Middle frontal gyrus (tissue), 1 donor: ENCODE measurements at regions not wholly inside any gene's neighbourhood (a gene's known extent, or its start where the extent isn't known, plus 50 kb on each side); places are given as distances from the start of the nearest gene placed in this dataset.

Experiments
- DNase-seq: peaks from one replicate; pipeline ENCODE4 v3.0.0-alpha.2; 2015; ENCODE audit warnings: low spot score; ENCODE audit errors: extremely low spot score

DNA sequence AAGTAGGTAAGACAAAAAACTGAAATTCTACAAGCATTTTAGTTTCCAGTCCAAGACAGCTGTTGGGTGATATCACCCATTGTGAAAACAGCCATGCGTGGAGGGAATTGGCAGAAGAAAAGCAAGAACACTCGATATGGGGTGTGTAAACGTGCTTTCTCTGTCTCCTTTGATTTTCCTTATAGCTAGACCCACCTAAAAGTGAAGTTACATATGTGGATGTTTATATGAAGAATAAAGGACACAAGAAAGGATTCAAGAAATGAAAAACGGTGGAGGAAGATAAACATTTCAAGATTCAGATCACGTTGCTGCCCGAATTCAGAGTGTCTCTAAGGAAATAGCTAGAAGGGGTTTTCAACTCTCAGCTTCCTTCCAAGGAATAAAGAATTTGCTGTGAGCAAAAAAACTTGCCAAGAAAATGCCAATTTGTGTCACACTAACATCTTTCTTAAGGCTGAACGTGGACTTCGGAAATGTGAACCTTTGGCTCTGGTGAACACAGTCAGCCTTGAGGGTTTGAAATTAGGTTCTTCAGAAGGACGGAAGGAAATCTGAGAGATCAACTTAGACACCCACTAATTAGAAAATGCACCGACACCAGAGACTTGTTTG, 269.0 kb upstream of the ADAMTS9 start:
- DNase-seq = no peak

DNA sequence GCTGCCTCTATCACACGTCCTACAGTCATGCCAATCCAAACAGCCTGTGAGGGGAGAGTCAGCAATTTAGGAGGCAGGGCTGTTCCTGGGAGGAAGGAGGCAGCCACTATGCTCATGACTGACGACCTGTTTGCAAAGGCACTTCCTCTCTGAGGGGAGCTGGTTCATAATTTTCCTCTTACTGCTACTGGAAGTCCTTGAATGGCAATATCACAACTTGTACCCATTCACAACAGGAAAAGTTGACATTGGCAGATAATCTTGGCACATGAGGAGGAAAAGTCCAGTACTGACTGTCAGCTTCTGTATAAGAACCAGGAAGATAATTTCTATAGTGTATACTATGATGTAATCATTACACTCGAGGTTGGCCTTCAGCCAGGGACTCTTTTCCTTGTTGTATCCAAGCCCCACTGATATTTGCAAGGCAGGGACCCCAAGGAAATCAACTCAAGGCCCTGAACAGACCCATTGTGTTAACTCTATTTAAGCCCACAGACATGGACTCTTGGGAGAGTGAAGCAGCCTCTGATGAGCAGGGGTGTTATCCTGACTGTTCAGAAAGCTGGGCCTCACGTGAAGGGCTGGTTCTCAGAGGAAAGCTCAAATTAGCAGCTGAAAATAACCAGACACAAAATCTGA, 267.3 kb upstream of the ADAMTS9 start:
- no peak for DNase-seq

DNA sequence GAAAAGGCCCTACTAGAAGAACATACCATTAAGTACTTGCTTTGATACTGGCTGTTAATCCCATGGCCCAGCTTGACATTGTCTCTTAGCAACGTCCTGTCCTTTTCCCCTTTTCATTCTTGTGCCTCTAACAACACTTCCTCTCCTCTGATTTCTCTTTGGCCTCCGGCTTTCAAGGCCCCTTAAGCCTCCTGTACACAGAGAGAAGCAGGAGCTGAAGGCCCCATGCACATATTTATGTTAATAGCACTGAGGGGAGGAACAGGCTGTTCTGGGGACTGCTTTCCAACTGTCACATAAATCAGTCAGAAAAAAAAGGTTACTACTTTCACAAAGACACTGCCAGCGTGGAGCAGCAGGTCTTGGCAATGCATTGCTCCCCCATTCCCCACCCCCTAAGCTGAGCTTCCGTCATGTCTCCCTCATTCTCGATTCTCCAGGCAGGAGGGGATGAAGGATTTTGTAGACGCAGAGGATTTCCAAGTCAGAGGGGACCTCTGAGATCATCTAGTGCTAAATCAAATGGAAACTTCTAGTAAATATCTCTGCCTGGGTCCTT, 257.4 kb upstream of the ADAMTS9 start:
- no peak for DNase-seq

DNA sequence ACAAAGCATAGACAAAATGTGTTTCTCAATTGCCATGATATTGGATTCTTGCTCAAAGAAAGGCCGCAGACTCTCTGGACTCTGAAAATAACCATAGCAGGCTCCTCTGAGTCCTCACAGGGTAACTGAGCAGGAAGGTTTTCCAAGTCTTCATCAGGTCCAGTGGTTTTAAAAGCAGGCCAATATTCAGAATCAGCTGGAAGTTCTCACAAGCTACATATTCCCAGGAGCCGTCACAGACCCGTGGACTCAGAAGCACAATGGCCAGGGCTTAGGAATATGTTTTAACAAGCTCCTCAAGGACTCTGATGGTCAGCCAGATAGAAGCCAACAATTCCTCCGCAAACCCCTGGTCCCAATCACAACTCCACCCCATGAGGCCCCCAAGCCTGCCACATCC, 256.1 kb upstream of the ADAMTS9 start:
- no peak for DNase-seq

DNA sequence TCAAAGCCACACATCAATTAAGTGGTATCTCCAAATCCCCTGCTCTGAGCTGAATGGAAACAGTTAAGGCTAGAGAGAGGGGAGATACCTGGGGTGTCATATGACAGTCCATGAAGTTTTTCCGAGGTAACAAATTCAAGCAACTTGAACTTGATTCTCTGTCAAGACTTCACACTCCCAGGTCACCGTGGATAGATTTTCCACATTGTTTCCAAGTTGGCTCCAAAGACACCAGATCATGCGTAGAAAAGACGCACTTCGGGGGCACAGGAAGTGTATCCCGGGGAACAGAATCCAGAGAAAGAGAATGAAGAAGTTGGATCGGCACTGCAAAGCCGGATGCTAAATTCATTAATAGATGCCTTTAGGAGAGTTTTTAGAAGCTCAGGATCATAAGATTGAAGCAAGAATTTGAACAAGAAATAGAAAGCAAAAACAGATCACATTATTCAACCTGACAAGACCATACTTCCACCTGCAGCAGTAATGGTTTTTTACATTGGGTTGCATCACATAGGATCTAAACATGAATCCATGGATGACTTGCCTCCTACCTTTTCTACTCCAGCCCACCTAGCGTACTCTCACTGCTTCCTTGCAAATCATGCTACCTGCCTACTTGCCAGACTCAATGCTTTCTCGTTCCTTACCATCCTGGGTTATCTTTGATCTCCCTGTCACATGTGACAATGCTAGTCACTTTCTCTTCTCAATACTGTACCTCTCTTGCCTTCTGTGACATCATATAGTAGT, 253.0 kb upstream of the ADAMTS9 start:
- DNase-seq = no peak

DNA sequence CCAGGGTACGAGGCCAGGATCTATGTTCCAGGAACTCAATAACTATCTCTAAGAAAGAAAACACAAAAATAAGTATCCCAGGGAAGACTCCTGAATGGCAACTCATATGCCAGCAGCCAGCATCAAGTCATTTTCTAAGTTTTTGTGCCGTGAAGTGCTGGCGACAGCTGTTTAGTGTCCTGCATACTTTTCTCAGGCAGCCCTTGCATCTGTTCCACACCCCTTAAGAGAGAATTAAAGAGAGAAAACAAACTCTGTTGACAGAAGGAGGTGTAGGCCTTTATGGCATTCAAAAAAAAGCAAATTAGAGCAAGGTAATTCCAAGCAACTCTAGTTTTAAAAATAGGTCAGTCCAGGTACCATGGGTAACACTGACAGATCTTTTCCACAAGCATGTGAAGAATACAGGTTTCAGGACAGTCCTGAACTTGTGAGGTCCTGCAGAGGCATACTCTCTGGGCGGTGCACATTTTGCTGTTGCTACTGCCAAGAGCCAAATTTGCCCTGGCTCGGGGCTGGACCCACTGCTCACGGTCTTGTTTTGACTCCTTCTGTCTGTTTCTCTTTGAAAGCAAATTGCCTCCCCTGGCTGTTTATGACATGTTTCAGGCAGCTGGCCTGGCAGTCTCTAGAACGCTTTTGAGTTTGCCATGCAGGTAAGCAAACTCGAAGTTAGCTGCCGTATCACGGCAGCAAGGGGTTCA, 252.1 kb upstream of the ADAMTS9 start:
- no peak for DNase-seq

DNA sequence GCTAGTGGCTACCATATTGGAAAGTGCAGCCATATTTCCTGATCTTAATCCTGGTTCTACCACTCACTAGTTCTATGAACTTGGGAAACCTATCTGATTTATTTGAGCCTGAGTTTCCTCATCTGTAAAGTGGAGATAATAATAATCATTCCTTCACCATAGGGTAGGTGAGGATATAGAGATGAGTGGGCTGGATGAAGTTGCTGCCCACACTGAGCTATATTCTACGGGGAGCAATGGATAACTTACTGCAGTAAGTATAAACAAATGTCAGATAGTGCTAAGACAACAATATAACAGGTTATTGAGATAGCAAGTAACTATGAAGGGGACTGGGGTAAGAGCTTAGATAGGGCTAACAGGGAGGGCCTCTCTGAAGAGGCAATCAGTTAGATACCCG, 251.5 kb upstream of the ADAMTS9 start:
- DNase-seq = no peak

DNA sequence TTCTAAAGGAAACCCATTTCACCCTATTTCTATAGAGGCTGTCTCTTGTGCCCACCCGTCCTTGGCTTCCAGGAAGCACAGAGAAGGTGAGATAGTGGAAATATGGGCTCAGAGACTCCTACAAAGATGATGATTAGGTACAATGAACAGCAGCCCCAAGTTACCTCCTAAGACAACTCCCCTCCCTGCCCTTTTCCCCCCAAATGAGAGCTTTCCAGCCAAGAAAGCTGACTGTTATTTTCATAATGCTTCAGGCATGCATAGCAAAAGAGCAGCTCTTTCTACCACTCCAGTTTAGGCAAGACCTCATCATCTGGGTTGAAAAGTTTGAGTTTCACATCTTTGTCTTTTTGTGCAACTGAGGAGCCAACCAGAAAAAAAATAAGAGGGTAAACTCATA, 248.8 kb upstream of the ADAMTS9 start:
- no peak for DNase-seq

DNA sequence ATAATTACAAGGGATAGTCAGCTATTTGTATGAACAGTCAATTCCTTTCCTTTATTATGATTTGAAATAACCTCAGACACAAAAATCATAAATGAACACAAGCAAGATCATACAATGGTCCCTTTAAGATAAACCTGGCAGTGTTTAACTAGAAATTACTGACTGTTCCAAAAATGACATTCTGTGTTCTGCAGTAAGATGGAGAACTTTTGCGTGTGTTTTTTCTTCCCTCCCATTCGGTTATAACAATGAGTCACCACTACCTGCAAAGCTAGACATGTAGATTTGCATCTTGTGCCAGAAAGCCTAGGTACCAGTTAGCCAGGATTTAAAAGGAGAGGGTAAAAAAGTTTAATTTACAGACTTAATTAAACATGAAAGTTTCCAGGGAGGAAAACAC, 248.2 kb upstream of the ADAMTS9 start:
- DNase-seq = no peak

DNA sequence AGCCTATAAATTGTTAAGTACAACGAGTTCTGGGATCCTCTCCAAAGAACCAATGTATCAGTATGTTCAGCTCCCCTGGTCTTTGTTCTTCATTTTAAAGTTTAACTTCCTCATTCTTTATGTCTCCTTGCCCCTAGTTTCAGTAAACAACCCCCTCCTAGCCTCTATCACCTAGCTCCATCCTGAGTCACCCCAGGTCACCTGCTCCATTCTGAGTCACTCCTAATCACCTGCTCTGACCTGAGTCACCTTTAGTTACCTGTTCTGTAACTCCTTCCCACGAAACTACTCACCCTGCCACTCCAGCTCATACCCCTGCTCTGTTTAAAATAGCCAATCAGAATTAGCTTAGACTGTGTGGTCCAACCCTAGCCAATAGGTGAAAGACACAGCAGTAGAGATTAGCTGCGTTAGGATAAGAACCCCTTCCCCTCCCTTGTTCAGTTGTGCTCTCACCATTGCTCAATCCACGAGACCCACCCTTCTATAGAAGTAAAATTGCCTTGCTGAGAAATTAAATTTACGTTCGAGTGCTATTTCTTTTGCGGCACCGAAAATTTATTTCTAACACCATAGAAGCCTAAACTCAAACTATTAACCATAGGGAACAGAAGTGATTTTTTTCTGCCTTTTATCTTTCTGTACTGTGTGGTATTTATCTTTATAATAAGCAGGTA, 245.0 kb upstream of the ADAMTS9 start:
- DNase-seq = no peak

DNA sequence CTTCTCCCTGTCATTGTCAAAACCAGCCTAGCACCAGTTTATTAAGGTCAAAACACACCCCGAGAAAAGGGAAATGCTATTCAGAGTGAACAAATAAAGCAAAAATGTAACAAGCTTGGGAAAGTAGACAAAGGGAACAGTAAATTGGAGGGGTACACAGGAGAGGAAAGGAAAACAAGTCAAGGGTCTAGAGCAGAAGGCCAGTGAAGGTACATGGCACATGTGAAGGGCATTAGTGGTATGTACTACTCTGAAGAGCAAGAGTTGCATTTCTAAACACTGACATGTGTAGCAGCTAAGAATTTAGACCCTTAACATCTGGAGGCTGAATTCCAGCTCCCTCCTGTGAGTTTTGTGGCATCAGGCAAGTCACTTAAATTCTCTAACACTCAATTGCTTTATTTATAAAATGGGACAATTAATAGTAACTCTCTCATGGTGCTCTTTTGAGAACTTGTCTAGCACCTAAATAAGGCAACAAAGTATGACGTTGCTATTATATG, 244.3 kb upstream of the ADAMTS9 start:
- no peak for DNase-seq

DNA sequence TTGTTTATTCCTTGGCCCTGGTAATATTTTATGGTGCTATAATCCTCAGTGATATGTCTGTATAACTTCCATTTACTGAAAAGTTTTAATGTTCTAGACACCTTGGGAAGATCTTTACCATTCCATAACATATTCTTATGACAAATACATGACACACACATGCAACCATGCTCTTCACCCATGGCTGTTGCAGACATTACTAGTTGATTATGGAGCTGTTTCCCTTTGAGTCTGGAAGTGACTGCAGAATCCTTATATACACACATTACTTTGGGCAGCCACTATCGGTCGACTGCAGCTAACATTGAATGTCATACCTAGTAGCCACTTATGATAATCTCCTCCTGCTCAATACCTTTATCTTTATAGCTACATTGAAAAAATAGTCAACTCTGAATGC, 243.1 kb upstream of the ADAMTS9 start:
- DNase-seq = no peak

DNA sequence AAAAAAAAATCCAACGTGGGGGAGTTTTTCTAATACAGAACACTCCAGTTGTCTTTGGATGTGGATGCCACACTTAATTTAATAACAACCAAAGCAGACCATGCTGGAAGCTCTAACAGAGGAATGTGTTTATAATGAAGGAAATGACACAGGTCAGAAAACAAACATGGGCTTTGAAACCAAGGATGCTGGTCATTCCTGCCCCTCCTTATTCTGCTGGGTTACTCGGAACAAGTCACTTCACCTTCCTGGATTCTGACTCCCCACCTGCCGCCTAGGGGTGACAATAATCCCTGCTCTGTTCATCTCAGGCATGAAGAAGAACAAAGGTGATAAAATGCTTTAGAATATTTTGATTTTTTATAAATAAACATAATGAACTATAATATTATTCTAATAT, 240.9 kb upstream of the ADAMTS9 start:
- no peak for DNase-seq

DNA sequence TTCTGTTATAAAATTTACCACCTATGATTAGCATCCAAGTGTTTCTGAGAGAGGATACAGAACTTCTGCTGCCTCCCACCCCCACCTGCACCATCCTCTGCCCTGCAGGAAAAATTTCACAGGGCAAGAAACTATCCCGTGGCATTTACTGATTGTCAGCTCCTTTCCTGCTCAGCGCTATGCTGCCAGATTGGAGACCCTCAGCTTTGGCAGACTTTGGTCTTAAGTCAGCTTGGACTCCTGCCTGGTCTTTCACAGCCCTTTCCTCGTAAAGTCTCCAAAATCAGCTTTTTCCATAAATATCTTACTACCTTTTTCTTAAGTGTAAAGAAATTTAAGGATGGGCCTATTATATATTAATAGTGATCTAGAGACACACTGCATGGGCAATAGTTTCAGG, 239.9 kb upstream of the ADAMTS9 start:
- no peak for DNase-seq

DNA sequence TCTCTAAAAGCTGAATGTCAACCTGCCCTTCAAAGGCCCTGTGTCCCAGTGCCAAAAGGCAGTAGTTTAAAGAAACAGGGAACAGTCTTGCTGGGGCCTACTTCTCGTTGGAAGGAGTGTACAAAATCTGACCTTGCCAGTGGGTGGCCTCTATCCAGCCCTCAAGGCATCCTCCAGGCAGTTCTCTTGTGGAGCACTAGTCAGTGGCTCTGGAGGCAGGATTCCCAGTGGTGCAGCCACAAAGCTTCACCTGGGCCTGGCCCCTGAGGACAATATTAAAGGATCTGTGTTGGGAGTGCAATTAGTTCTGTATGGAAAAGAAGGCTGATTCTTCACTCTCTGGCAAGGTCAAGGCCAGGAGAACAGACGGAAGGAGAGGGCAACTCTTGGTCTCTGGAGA, 237.8 kb upstream of the ADAMTS9 start:
- no peak for DNase-seq

DNA sequence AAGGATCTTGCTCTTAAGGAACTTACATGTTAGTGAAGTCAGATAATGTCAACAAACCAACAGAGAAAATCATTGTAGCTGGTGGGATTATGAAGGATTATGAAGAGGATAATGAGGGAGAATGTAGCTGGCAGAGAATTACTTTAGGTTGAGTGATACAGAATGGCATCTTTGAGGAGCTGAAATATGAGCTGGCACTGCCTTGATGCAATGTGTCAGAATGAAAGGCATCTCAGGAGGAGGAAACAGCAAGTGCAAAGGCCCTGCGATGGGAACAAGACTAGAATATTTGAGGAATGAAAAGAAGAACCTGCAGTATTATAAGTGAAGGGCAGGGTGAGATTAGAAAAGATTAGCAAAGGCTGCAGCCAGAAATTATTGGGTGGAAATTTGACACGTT, 237.2 kb upstream of the ADAMTS9 start:
- DNase-seq = no peak

DNA sequence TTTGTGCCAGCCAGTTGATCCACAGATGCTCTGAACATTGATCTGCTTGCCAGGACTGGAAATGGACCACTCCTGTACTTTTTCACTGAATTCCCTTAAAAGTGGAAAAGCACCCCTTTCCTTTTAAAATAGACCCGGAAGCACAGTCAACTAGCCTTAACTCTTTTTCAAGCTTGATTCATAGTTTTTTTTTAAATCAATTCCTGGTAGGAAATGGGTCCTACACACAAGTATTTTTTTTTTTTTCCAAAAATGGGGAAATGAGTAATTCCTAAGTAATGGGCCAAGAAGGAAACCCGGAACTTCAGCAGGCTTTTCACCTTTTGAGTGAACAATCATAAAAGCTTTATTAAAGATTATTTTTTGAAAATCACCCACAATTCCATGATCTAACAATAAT, 234.4 kb upstream of the ADAMTS9 start:
- no peak for DNase-seq

DNA sequence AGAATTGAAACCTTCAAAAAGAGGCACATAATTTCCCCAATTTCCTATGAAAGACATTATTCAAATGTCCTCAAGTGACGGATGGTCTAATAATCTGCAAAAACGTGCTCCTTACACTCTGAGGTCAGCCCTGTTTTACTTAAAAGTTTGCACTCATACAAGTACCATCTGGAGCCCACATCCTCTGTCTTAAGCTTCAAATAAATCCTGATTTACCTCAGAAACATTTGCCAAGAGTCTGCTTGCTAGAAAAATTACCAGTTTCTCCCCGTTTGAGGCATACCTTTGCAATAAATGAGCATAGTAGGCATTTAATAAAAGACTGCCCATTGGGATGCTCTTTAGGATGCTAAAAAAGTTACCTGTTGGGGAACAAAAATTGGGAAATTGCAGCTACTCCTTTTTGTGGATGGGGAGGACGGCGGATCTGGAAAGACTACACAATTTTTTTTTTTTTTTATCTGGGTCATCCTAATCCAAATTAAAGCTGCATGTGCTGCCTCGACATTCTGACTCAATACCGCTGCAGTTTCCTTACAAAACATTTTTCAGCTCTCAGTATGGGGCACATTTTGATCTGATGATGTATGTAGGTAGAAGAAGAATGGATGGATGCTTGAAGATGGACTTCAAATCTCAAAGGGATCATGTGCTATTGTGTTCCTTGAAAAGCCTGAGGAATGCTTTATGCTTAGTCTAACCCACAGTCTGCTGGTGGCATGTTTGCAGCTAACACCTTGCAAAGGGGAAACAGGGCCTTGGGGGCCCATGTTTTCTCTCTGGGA, 233.7 kb upstream of the ADAMTS9 start:
- DNase-seq = no peak

DNA sequence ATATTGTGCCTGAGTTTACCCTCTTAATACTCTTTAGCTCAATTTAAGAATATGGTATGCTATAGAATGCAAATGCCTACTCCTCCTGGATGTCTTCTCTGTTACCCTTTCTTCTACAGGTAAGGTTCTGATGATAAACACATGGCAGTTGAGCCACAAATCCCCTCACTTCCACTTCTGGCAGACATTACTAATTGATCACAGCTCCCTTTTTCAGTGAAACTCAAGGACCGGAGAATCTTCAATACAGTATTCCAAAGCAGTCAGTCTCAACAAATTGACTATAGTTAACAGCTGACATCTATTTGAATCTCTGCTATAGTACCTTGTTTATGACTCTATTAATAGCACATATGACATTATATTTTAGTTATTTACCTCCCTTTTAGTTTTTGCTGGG, 232.1 kb upstream of the ADAMTS9 start:
- DNase-seq = no peak

DNA sequence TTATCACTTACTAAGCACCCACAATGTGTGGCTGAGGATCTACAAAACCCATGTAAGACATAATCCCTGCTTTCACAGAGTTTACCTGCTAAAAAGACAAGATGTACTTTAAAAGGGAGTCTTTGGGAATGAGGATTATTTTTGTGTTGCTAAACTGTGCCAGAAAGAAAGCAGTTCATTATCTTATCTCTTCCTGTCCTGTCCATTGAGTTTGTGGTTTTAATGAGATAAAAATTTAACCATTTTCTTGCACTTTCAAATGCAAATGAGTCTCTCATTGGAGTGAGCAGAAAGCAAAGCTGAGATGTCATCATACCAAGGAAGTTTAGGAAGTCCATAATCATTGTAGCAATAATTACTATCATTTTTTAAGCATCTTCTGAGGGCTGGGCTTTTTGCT, 231.2 kb upstream of the ADAMTS9 start:
- no peak for DNase-seq
